Naive B cell (primary cell): ENCODE measurements at regions not wholly inside any gene's neighbourhood (a gene's known extent, or its start where the extent isn't known, plus 50 kb on each side); places are given as distances from the start of the nearest gene placed in this dataset.
A peak's percentile ranks its signal among the peaks of the same experiment; 100 is the strongest.

ENCODE experiments used
- ATAC-seq, 2 donors: fragments of 150-1000 bp; cut with Tn5 transposase; 2 replicates each; pipeline ENCODE4 v1.10.0; 2021; ENCODE audit warnings: low read depth in 2 of 2, mild to moderate bottlenecking in 2 of 2, moderate library complexity in 2 of 2
- DNase-seq: peaks from one replicate; pipeline ENCODE4 v3.0.0; 2022
- H3K27ac Mint-ChIP-seq, 6 donors: one replicate each; pipeline ENCODE4 v1.8.0; 2020 to 2022; ENCODE audit warnings: mild to moderate bottlenecking in 6 of 6, mixed read lengths in 6 of 6, moderate library complexity in 5 of 6, inconsistent platforms in 2 of 6
- H3K27me3 Mint-ChIP-seq, 3 donors: one replicate each; pipeline ENCODE4 v1.8.0; 2021 to 2022; ENCODE audit warnings: mixed read lengths in 3 of 3, mild to moderate bottlenecking in 1 of 3
- H3K36me3 Mint-ChIP-seq, 2 donors: one replicate each; pipeline ENCODE4 v1.8.0; 2020 to 2022; ENCODE audit warnings: mixed read lengths in 2 of 2, inconsistent platforms in 1 of 2, mild to moderate bottlenecking in 1 of 2
- H3K4me1 Mint-ChIP-seq, 3 donors: one replicate each; pipeline ENCODE4 v1.8.0; 2020 to 2022; ENCODE audit warnings: mixed read lengths in 3 of 3, inconsistent platforms in 1 of 3, mild to moderate bottlenecking in 1 of 3, moderate library complexity in 1 of 3
- H3K4me3 Mint-ChIP-seq, 8 donors: one replicate each; pipeline ENCODE4 v1.8.0; 2020 to 2022; ENCODE audit warnings: mild to moderate bottlenecking in 8 of 8, mixed read lengths in 8 of 8, moderate library complexity in 8 of 8, inconsistent platforms in 2 of 8
- H3K9me3 Mint-ChIP-seq, 7 donors: one replicate each; pipeline ENCODE4 v1.8.0; 2020 to 2022; ENCODE audit warnings: mixed read lengths in 7 of 7, mild to moderate bottlenecking in 5 of 7, inconsistent platforms in 2 of 7, moderate library complexity in 1 of 7

- H3K4me3 Mint-ChIP-seq = peak overlapping the region in 2 of 8 donors; percentile 4 to 43
- ATAC-seq (peak in 1 of 2 donors; percentile 44), DNase-seq (peak; percentile 3)
- H3K27ac Mint-ChIP-seq = no peak overlapping the region
- no peaks in the 10 kb centered on the region for H3K27me3 Mint-ChIP-seq
- no peaks in the 10 kb centered on the region for H3K36me3 Mint-ChIP-seq
- peaks cover 0 to 4% (median 0%) of the 10 kb centered on the region in 7 donors for H3K9me3 Mint-ChIP-seq
- peaks cover 4 to 7% (median 6%) of the 10 kb centered on the region in 3 donors for H3K4me1 Mint-ChIP-seq
These were observed 566.9 kb upstream of the ANO5 start for GRCh38 chr11:21625982-21626381.

GRCh38 chr11:21628641-21629040 is 564.2 kb upstream of the ANO5 start:
- Mint-ChIP-seq H3K27me3 (no peaks in the 10 kb centered on the region), H3K4me3 (no peak overlapping the region), H3K27ac (no peak overlapping the region), H3K9me3 (peaks cover 0 to 4% (median 0%) of the 10 kb centered on the region in 7 donors), H3K4me1 (peaks cover 4 to 7% (median 6%) of the 10 kb centered on the region in 3 donors), H3K36me3 (no peaks in the 10 kb centered on the region)
- DNase-seq = no peak
- ATAC-seq = no peak

GRCh38 chr11:21630934-21631478 is 561.9 kb upstream of the ANO5 start:
- H3K27ac Mint-ChIP-seq = no peak overlapping the region
- H3K9me3 Mint-ChIP-seq = peaks cover 0 to 4% (median 0%) of the 10 kb centered on the region in 7 donors
- H3K4me1 Mint-ChIP-seq = peaks cover 0 to 2% (median under 1%) of the 10 kb centered on the region in 3 donors
- H3K4me3 Mint-ChIP-seq = no peak overlapping the region
- DNase-seq (no peak), ATAC-seq (no peak)
- no peaks in the 10 kb centered on the region for H3K27me3 Mint-ChIP-seq
- H3K36me3 Mint-ChIP-seq = no peaks in the 10 kb centered on the region

- Mint-ChIP-seq H3K4me1 (no peaks in the 10 kb centered on the region), H3K4me3 (no peak overlapping the region), H3K27me3 (no peaks in the 10 kb centered on the region), H3K36me3 (no peaks in the 10 kb centered on the region), H3K27ac (no peak overlapping the region), H3K9me3 (peaks cover 0 to 4% (median 0%) of the 10 kb centered on the region in 7 donors)
- DNase-seq (no peak), ATAC-seq (no peak)
These were observed 560.9 kb upstream of the ANO5 start for GRCh38 chr11:21631991-21632390.

GRCh38 chr11:21634491-21634890 is 558.4 kb upstream of the ANO5 start:
- DNase-seq = no peak
- Mint-ChIP-seq H3K27me3 (no peaks in the 10 kb centered on the region), H3K36me3 (no peaks in the 10 kb centered on the region), H3K4me1 (no peaks in the 10 kb centered on the region), H3K4me3 (no peak overlapping the region), H3K27ac (no peak overlapping the region), H3K9me3 (no peaks in the 10 kb centered on the region)
- no peak for ATAC-seq

- no peaks in the 10 kb centered on the region for H3K27me3 Mint-ChIP-seq
- H3K4me1 Mint-ChIP-seq = no peaks in the 10 kb centered on the region
- ATAC-seq (no peak), DNase-seq (no peak)
- H3K36me3 Mint-ChIP-seq = no peaks in the 10 kb centered on the region
- H3K4me3 Mint-ChIP-seq = no peak overlapping the region
- no peak overlapping the region for H3K27ac Mint-ChIP-seq
- no peaks in the 10 kb centered on the region for H3K9me3 Mint-ChIP-seq
These were observed 557.9 kb upstream of the ANO5 start for GRCh38 chr11:21634956-21635355.

- H3K4me3 Mint-ChIP-seq = no peak overlapping the region
- peak overlapping the region in 1 of 6 donors; percentile 3 for H3K27ac Mint-ChIP-seq
- no peaks in the 10 kb centered on the region for H3K9me3 Mint-ChIP-seq
- H3K4me1 Mint-ChIP-seq = peaks cover 0 to 3% (median 3%) of the 10 kb centered on the region in 3 donors
- no peaks in the 10 kb centered on the region for H3K27me3 Mint-ChIP-seq
- H3K36me3 Mint-ChIP-seq = no peaks in the 10 kb centered on the region
- ATAC-seq = no peak
- DNase-seq = no peak
These were observed 557.3 kb upstream of the ANO5 start for GRCh38 chr11:21635394-21636145.

- Mint-ChIP-seq H3K27ac (no peak overlapping the region), H3K36me3 (no peaks in the 10 kb centered on the region)
- ATAC-seq = no peak
These were observed 556.3 kb upstream of the ANO5 start for GRCh38 chr11:21636561-21636960.

GRCh38 chr11:21640491-21640890 is 552.4 kb upstream of the ANO5 start:
- no peaks in the 10 kb centered on the region for H3K36me3 Mint-ChIP-seq
- peak overlapping the region in 1 of 6 donors; percentile 67 for H3K27ac Mint-ChIP-seq
- H3K4me3 Mint-ChIP-seq = no peak overlapping the region
- ATAC-seq = no peak
- peaks cover 0 to 6% (median 0%) of the 10 kb centered on the region in 7 donors for H3K9me3 Mint-ChIP-seq
- no peak for DNase-seq
- no peaks in the 10 kb centered on the region for H3K27me3 Mint-ChIP-seq
- peaks cover 0 to 11% (median 8%) of the 10 kb centered on the region in 3 donors for H3K4me1 Mint-ChIP-seq

More at GRCh38 chr11:21636561-21636960, 556.3 kb upstream of the ANO5 start:
- DNase-seq = no peak
- Mint-ChIP-seq H3K27me3 (no peaks in the 10 kb centered on the region), H3K4me1 (peaks cover 0 to 11% (median 8%) of the 10 kb centered on the region in 3 donors), H3K4me3 (no peak overlapping the region), H3K9me3 (no peaks in the 10 kb centered on the region)

- no peak for ATAC-seq
- no peak overlapping the region for H3K4me3 Mint-ChIP-seq
- DNase-seq = no peak
- no peaks in the 10 kb centered on the region for H3K27me3 Mint-ChIP-seq
- H3K27ac Mint-ChIP-seq = no peak overlapping the region
- peaks cover 0 to 11% (median 8%) of the 10 kb centered on the region in 3 donors for H3K4me1 Mint-ChIP-seq
- no peaks in the 10 kb centered on the region for H3K36me3 Mint-ChIP-seq
- peaks cover 0 to 6% (median 0%) of the 10 kb centered on the region in 7 donors for H3K9me3 Mint-ChIP-seq
These were observed 551.0 kb upstream of the ANO5 start for GRCh38 chr11:21641869-21642268.

GRCh38 chr11:21646351-21646750 is 546.5 kb upstream of the ANO5 start:
- H3K36me3 Mint-ChIP-seq = no peaks in the 10 kb centered on the region
- H3K27ac Mint-ChIP-seq = peak overlapping the region in 1 of 6 donors; percentile 4
- H3K9me3 Mint-ChIP-seq = peaks cover 0 to 10% (median 0%) of the 10 kb centered on the region in 7 donors
- peaks cover 0 to under 1% (median 0%) of the 10 kb centered on the region in 3 donors for H3K4me1 Mint-ChIP-seq
- H3K4me3 Mint-ChIP-seq = no peak overlapping the region
- ATAC-seq (no peak), DNase-seq (no peak)
- no peaks in the 10 kb centered on the region for H3K27me3 Mint-ChIP-seq

- Mint-ChIP-seq H3K27ac (no peak overlapping the region), H3K9me3 (peaks cover 0 to 4% (median 2%) of the 10 kb centered on the region in 7 donors), H3K4me1 (no peaks in the 10 kb centered on the region), H3K36me3 (no peaks in the 10 kb centered on the region), H3K27me3 (no peaks in the 10 kb centered on the region), H3K4me3 (no peak overlapping the region)
- ATAC-seq (no peak), DNase-seq (no peak)
These were observed 541.9 kb upstream of the ANO5 start for GRCh38 chr11:21650961-21651360.

GRCh38 chr11:21653951-21654421 is 538.9 kb upstream of the ANO5 start:
- Mint-ChIP-seq H3K27ac (no peak overlapping the region), H3K36me3 (no peaks in the 10 kb centered on the region), H3K9me3 (peaks cover 0 to 4% (median 3%) of the 10 kb centered on the region in 7 donors), H3K4me3 (no peak overlapping the region), H3K4me1 (no peaks in the 10 kb centered on the region), H3K27me3 (no peaks in the 10 kb centered on the region)
- DNase-seq (no peak), ATAC-seq (no peak)

GRCh38 chr11:21656065-21656464 is 536.8 kb upstream of the ANO5 start:
- Mint-ChIP-seq H3K4me3 (no peak overlapping the region), H3K27me3 (no peaks in the 10 kb centered on the region), H3K27ac (no peak overlapping the region), H3K9me3 (peaks cover 0 to 4% (median 3%) of the 10 kb centered on the region in 7 donors), H3K4me1 (no peaks in the 10 kb centered on the region), H3K36me3 (no peaks in the 10 kb centered on the region)
- ATAC-seq (no peak), DNase-seq (no peak)
